H9 (cell line): ENCODE measurements at regions not wholly inside any gene's neighbourhood (a gene's known extent, or its start where the extent isn't known, plus 50 kb on each side); places are given as distances from the start of the nearest gene placed in this dataset.

Experiments used
- DNase-seq: peaks from one replicate; pipeline ENCODE4 v3.0.0-alpha.2; 2017
- H2AFZ ChIP-seq: one replicate; pipeline ENCODE4 v1.6.1; 2013; ENCODE audit warnings: mild to moderate bottlenecking, low read length, control low read depth, moderate library complexity
- H2AK5ac ChIP-seq: 2 replicates; pipeline ENCODE4 v1.6.1; 2013; ENCODE audit warnings: low read length, control low read depth, mixed read lengths; ENCODE audit not compliant: insufficient read length
- H2BK120ac ChIP-seq: one replicate; pipeline ENCODE4 v1.6.1; 2013; ENCODE audit warnings: low read depth, mild to moderate bottlenecking, low read length, control low read depth, inconsistent platforms; ENCODE audit not compliant: poor library complexity, severe bottlenecking
- H2BK12ac ChIP-seq: 2 replicates; pipeline ENCODE4 v1.6.1; 2013; ENCODE audit warnings: low read length, control low read depth, mixed read lengths, low read depth; ENCODE audit not compliant: insufficient read length
- H2BK15ac ChIP-seq: 2 replicates; pipeline ENCODE4 v1.6.1; 2013; ENCODE audit warnings: low read depth, low read length, control low read depth
- H2BK20ac ChIP-seq: one replicate; pipeline ENCODE4 v1.6.1; 2013; ENCODE audit warnings: low read depth, mild to moderate bottlenecking, low read length, control low read depth, inconsistent platforms; ENCODE audit not compliant: poor library complexity, severe bottlenecking
- H2BK5ac ChIP-seq: 2 replicates; pipeline ENCODE4 v1.6.1; 2013; ENCODE audit warnings: low read length, control low read depth, mixed read lengths; ENCODE audit not compliant: insufficient read length
- H3K14ac ChIP-seq: 2 replicates; pipeline ENCODE4 v1.6.1; 2013; ENCODE audit warnings: low read length, control low read depth; ENCODE audit not compliant: insufficient read depth
- H3K18ac ChIP-seq: 2 replicates; pipeline ENCODE4 v1.6.1; 2013; ENCODE audit warnings: low read depth, mild to moderate bottlenecking, mixed read lengths, low read length, control low read depth; ENCODE audit not compliant: insufficient read length
- H3K23ac ChIP-seq: 2 replicates; pipeline ENCODE4 v1.6.1; 2013; ENCODE audit warnings: low read length, control low read depth, mixed read lengths, low read depth; ENCODE audit not compliant: insufficient read length
- H3K23me2 ChIP-seq: 2 replicates; pipeline ENCODE4 v1.6.1; 2013; ENCODE audit warnings: low read depth, mild to moderate bottlenecking, mixed read lengths, low read length, control low read depth; ENCODE audit not compliant: insufficient read length, poor library complexity, severe bottlenecking
- H3K27ac ChIP-seq: 2 replicates; pipeline ENCODE4 v1.5.1; 2013; ENCODE audit warnings: low read length, control low read depth, mixed read lengths, low read depth; ENCODE audit not compliant: insufficient read length
- H3K27me3 ChIP-seq: 2 replicates; pipeline ENCODE4 v1.6.1; 2013; ENCODE audit warnings: low read length, control low read depth, inconsistent platforms; ENCODE audit not compliant: insufficient read depth
- H3K4ac ChIP-seq: 2 replicates; pipeline ENCODE4 v1.6.1; 2013; ENCODE audit warnings: low read depth, mild to moderate bottlenecking, control low read depth, inconsistent platforms, low read length, moderate library complexity
- H3K4me1 ChIP-seq: 2 replicates; pipeline ENCODE4 v1.6.1; 2013; ENCODE audit warnings: low read length, control low read depth, inconsistent platforms; ENCODE audit not compliant: insufficient read depth
- H3K4me2 ChIP-seq: 2 replicates; pipeline ENCODE4 v1.6.1; 2013; ENCODE audit warnings: low read length, control low read depth, mixed read lengths; ENCODE audit not compliant: insufficient read length, insufficient read depth
- H3K56ac ChIP-seq: 2 replicates; pipeline ENCODE4 v1.6.1; 2013; ENCODE audit warnings: low read depth, mild to moderate bottlenecking, mixed read lengths, low read length, control low read depth; ENCODE audit not compliant: insufficient read length
- H3K79me1 ChIP-seq: 2 replicates; pipeline ENCODE4 v1.6.1; 2013; ENCODE audit warnings: low read depth, mild to moderate bottlenecking, moderate library complexity, low read length, control low read depth, inconsistent platforms; ENCODE audit not compliant: insufficient read depth, poor library complexity, severe bottlenecking
- H3K79me2 ChIP-seq: 2 replicates; pipeline ENCODE4 v1.6.1; 2013; ENCODE audit warnings: low read length, control low read depth, inconsistent platforms; ENCODE audit not compliant: insufficient read depth
- H3K9ac ChIP-seq: 2 replicates; pipeline ENCODE4 v1.6.1; 2013; ENCODE audit warnings: low read length, control low read depth, mixed read lengths; ENCODE audit not compliant: insufficient read length; ENCODE audit errors: extremely low read depth
- H3K9me3 ChIP-seq: one replicate; pipeline ENCODE4 v1.6.1; 2013; ENCODE audit warnings: low read depth, low read length, inconsistent platforms; ENCODE audit not compliant: control insufficient read depth
- H3T11ph ChIP-seq: one replicate; pipeline ENCODE4 v1.6.1; 2013; ENCODE audit warnings: mild to moderate bottlenecking, low read length, control low read depth, inconsistent platforms
- H4K20me1 ChIP-seq: one replicate; pipeline ENCODE4 v1.6.1; 2013; ENCODE audit not compliant: control insufficient read depth, insufficient read length, insufficient read depth
- H4K5ac ChIP-seq: 2 replicates; pipeline ENCODE4 v1.6.1; 2013; ENCODE audit warnings: low read depth, mild to moderate bottlenecking, mixed read lengths, low read length, control low read depth; ENCODE audit not compliant: insufficient read length
- H4K8ac ChIP-seq: replicated peaks from 2 replicates; pipeline ENCODE4 v1.6.1; 2013; ENCODE audit warnings: low read length, control low read depth, mixed read lengths, low read depth; ENCODE audit not compliant: insufficient read length
- H4K91ac ChIP-seq: 2 replicates; pipeline ENCODE4 v1.6.1; 2013; ENCODE audit warnings: low read depth, mild to moderate bottlenecking, moderate library complexity, mixed read lengths, low read length, control low read depth; ENCODE audit not compliant: insufficient read length
- H3K27ac Mint-ChIP-seq, 3 experiments: 2 replicates in 2 of 3; 3 replicates in 1 of 3; pipeline ENCODE4 v1.8.0; 2020 to 2021; ENCODE audit warnings: mixed read lengths in 3 of 3, mild to moderate bottlenecking in 1 of 3, moderate library complexity in 1 of 3
- H3K27me3 Mint-ChIP-seq: 2 replicates; pipeline ENCODE4 v1.8.0; 2021; ENCODE audit warnings: low read depth, mild to moderate bottlenecking, moderate library complexity, mixed read lengths
- H3K36me3 Mint-ChIP-seq, 3 experiments: 2 replicates in 2 of 3; 3 replicates in 1 of 3; pipeline ENCODE4 v1.8.0; 2020 to 2021; ENCODE audit warnings: low read depth in 3 of 3, mixed read lengths in 3 of 3; ENCODE audit not compliant: insufficient read depth in 1 of 3
- H3K4me1 Mint-ChIP-seq, 2 experiments: 2 replicates each; pipeline ENCODE4 v1.8.0; 2020; ENCODE audit warnings: mixed read lengths in 2 of 2
- H3K4me3 Mint-ChIP-seq, 2 experiments: 2 replicates in 1 of 2; 3 replicates in 1 of 2; pipeline ENCODE4 v1.8.0; 2020 to 2021; ENCODE audit warnings: mild to moderate bottlenecking in 2 of 2, mixed read lengths in 2 of 2, moderate library complexity in 1 of 2
- H3K9me3 Mint-ChIP-seq, 2 experiments: 2 replicates in 1 of 2; 3 replicates in 1 of 2; pipeline ENCODE4 v1.8.0; 2020; ENCODE audit warnings: mild to moderate bottlenecking in 2 of 2, mixed read lengths in 2 of 2, moderate library complexity in 1 of 2
- WGBS: extraction: QIAGEN DNeasy Blood & Tissue Kit; methylation state at CpG from one replicate; pipeline ENCODE4 v1.1.7; 2013; ENCODE audit warnings: missing lambda C conversion rate, low lambda C conversion rate, mixed read lengths; ENCODE audit not compliant: insufficient read length; ENCODE audit errors: extremely low coverage; 5-methylcytosine and 5-hydroxymethylcytosine counted together
- TF ChIP-seq, protein P1 (sequence below): fragments of 200-600 bp; sonication (generic); conservative IDR thresholded peaks from 3 replicates; pipeline ENCODE4 v1.8.0; 2021; ENCODE audit warnings: antibody characterized with exemption, mild to moderate bottlenecking

DNA sequence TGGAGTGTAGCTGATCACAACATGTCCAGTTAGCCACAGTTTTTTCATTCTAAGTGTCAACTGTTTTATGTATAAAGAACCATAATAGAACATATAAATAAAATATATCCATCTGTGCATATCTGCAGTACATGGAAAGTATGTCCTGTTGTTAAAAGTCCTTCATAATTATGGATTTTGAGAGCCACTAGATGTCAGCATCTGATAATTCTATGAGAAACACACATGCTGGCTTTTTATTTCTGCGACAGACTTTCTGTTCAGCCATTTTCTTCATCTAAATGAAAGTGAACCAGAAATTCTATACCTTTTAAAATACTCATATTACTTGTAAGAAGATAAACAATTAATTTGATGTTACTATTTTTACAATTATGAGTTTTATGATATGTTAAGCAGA, 251.5 kb downstream of the GPM6A start:
- no peak overlapping the region for H3K56ac ChIP-seq
- TF ChIP-seq, protein P1, sequence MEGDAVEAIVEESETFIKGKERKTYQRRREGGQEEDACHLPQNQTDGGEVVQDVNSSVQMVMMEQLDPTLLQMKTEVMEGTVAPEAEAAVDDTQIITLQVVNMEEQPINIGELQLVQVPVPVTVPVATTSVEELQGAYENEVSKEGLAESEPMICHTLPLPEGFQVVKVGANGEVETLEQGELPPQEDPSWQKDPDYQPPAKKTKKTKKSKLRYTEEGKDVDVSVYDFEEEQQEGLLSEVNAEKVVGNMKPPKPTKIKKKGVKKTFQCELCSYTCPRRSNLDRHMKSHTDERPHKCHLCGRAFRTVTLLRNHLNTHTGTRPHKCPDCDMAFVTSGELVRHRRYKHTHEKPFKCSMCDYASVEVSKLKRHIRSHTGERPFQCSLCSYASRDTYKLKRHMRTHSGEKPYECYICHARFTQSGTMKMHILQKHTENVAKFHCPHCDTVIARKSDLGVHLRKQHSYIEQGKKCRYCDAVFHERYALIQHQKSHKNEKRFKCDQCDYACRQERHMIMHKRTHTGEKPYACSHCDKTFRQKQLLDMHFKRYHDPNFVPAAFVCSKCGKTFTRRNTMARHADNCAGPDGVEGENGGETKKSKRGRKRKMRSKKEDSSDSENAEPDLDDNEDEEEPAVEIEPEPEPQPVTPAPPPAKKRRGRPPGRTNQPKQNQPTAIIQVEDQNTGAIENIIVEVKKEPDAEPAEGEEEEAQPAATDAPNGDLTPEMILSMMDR: peak; percentile 53
- H3T11ph ChIP-seq: no peak overlapping the region

More for the DNA sequence above, 251.5 kb downstream of the GPM6A start:
- no peak overlapping the region for H2AK5ac ChIP-seq
- no peak overlapping the region for H2BK15ac ChIP-seq
- H4K91ac ChIP-seq: no peak overlapping the region
- H2BK20ac ChIP-seq: no peak overlapping the region
- H3K14ac ChIP-seq: no peak overlapping the region
- H3K4me2 ChIP-seq: no peak overlapping the region
- no peak overlapping the region for H2BK5ac ChIP-seq
- no peak overlapping the region for H3K18ac ChIP-seq
- H3K79me1 ChIP-seq: no peaks in the 10 kb centered on the region
- H3K23ac ChIP-seq: no peak overlapping the region
- H3K27me3 Mint-ChIP-seq: no peaks in the 10 kb centered on the region
- H3K9me3 ChIP-seq: no peaks in the 10 kb centered on the region
- no peak overlapping the region for H3K27ac Mint-ChIP-seq
- H3K23me2 ChIP-seq: no peaks in the 10 kb centered on the region
- H2AFZ ChIP-seq: no peak overlapping the region
- no peak overlapping the region for H3K9ac ChIP-seq
- no peaks in the 10 kb centered on the region for H4K20me1 ChIP-seq
- no peak overlapping the region for H4K8ac ChIP-seq
- peaks cover 9 to 13% of the 10 kb centered on the region in 2 experiments for H3K4me1 Mint-ChIP-seq
- no peak for DNase-seq
- no peaks in the 10 kb centered on the region for H3K36me3 Mint-ChIP-seq
- no peaks in the 10 kb centered on the region; the same call in 1 of the 2 replicates for H3K4me1 ChIP-seq
- no peak overlapping the region for H2BK12ac ChIP-seq
- H3K79me2 ChIP-seq: no peaks in the 10 kb centered on the region
- WGBS: no CpG with 5 or more reads among the region's 1 CpG
- no peak overlapping the region for H4K5ac ChIP-seq
- no peaks in the 10 kb centered on the region for H3K27me3 ChIP-seq
- H3K4ac ChIP-seq: no peak overlapping the region
- H3K27ac ChIP-seq: no peak overlapping the region
- H3K9me3 Mint-ChIP-seq: no peaks in the 10 kb centered on the region; a peak in 1 of 5 replicates
- H3K4me3 Mint-ChIP-seq: no peak overlapping the region
- no peak overlapping the region for H2BK120ac ChIP-seq
